Keratinocyte (primary cell): ENCODE measurements at regions not wholly inside any gene's neighbourhood (a gene's known extent, or its start where the extent isn't known, plus 50 kb on each side); places are given as distances from the start of the nearest gene placed in this dataset.

Experiments
- DNase-seq: peaks from one replicate; pipeline ENCODE4 v3.0.0-alpha.2; 2011; ENCODE audit warnings: low read depth, missing footprints, low spot score
- FAIRE-seq: peaks from 2 replicates; lab custom pipeline; 2011; peaks lifted over from hg19 to GRCh38; lab: Jason Lieb, UNC
- H2AFZ ChIP-seq: 2 replicates; pipeline ENCODE4 v1.6.0; 2012; ENCODE audit warnings: low read length, control low read depth, inconsistent platforms; ENCODE audit not compliant: control insufficient read depth
- H3K27ac ChIP-seq: 2 replicates; pipeline ENCODE4 v1.5.1; 2011; ENCODE audit warnings: low read length; ENCODE audit not compliant: control insufficient read depth, insufficient read depth
- H3K27me3 ChIP-seq: 3 replicates; pipeline ENCODE4 v1.6.0; 2011; ENCODE audit warnings: low read length; ENCODE audit not compliant: control insufficient read depth, insufficient read depth; ENCODE audit errors: extremely low read depth
- H3K36me3 ChIP-seq, 2 experiments: 2 replicates in 1 of 2; 3 replicates in 1 of 2; pipeline ENCODE4 v1.5.1; 2011; ENCODE audit warnings: low read length in 2 of 2, mild to moderate bottlenecking in 1 of 2; ENCODE audit not compliant: control insufficient read depth in 2 of 2, insufficient read depth in 2 of 2; ENCODE audit errors: extremely low read depth in 1 of 2
- H3K4me1 ChIP-seq: 3 replicates; pipeline ENCODE4 v1.5.1; 2011; ENCODE audit warnings: low read length; ENCODE audit not compliant: control insufficient read depth, insufficient read depth; ENCODE audit errors: extremely low read depth
- H3K4me2 ChIP-seq: 3 replicates; pipeline ENCODE4 v1.6.0; 2011; ENCODE audit warnings: low read depth, low read length; ENCODE audit not compliant: control insufficient read depth, insufficient read depth; ENCODE audit errors: extremely low read depth
- H3K4me3 ChIP-seq, 3 experiments: fragments of 200-600 bp in 1 of 3; sonication (generic) in 1 of 3; 2 replicates in 2 of 3; 3 replicates in 1 of 3; pipeline ENCODE4 v1.5.1; 2011 to 2016; ENCODE audit warnings: low read length in 3 of 3, mild to moderate bottlenecking in 3 of 3, control low read depth in 2 of 3, inconsistent platforms in 1 of 3, low read depth in 1 of 3, mixed read lengths in 1 of 3, mixed run types in 1 of 3, moderate library complexity in 1 of 3; ENCODE audit not compliant: control insufficient read depth in 2 of 3, insufficient read depth in 2 of 3; ENCODE audit errors: extremely low read depth in 1 of 3
- H3K79me2 ChIP-seq: 2 replicates; pipeline ENCODE4 v1.6.0; 2012; ENCODE audit warnings: low read length; ENCODE audit not compliant: control insufficient read depth, insufficient read depth
- H3K9ac ChIP-seq: 3 replicates; pipeline ENCODE4 v1.6.0; 2011; ENCODE audit warnings: low read length; ENCODE audit not compliant: control insufficient read depth, insufficient read depth; ENCODE audit errors: extremely low read depth
- H3K9me1 ChIP-seq: 3 replicates; pipeline ENCODE4 v1.6.0; 2011; ENCODE audit warnings: low read length; ENCODE audit not compliant: control insufficient read depth, insufficient read depth; ENCODE audit errors: extremely low read depth
- H3K9me3 ChIP-seq: 2 replicates; pipeline ENCODE4 v1.5.1; 2012; ENCODE audit warnings: low read depth, low read length; ENCODE audit not compliant: control insufficient read depth
- H4K20me1 ChIP-seq: 3 replicates; pipeline ENCODE4 v1.6.0; 2011; ENCODE audit warnings: low read length; ENCODE audit not compliant: control insufficient read depth, insufficient read depth; ENCODE audit errors: extremely low read depth
- CTCF ChIP-seq, 3 experiments: IDR thresholded peaks in 1 of 3; conservative IDR thresholded peaks in 1 of 3; optimal IDR thresholded peaks in 1 of 3; 2 replicates in 2 of 3; 3 replicates in 1 of 3; pipeline versions ENCODE3 to v1.5.1; 2011; ENCODE audit warnings: low read length in 3 of 3, mild to moderate bottlenecking in 3 of 3, moderate library complexity in 2 of 3, control low read depth in 1 of 3, inconsistent platforms in 1 of 3; ENCODE audit not compliant: insufficient read depth in 2 of 3; ENCODE audit errors: extremely low read depth in 1 of 3
- EZH2 ChIP-seq: IDR thresholded peaks from one replicate; pipeline ENCODE4 v1.6.1; 2012; ENCODE audit warnings: inconsistent platforms, mild to moderate bottlenecking, low read length, moderate library complexity
- dilution Hi-C: fragments of 300-500 bp; cut with MboI; formaldehyde crosslinking; loops from one replicate; pipeline ENCODE4 v1.7.0; 2020; ENCODE audit warnings: low sequenced_read_pairs; ENCODE audit not compliant: extremely low pct_ligation_motif_present

- no peak overlapping the region for H3K9ac ChIP-seq
- H3K27me3 ChIP-seq = no peaks in the 10 kb centered on the region
- H3K27ac ChIP-seq = no peak overlapping the region
- no peaks in the 10 kb centered on the region for H3K36me3 ChIP-seq
- H3K4me1 ChIP-seq = no peaks in the 10 kb centered on the region
- H3K9me3 ChIP-seq = no peaks in the 10 kb centered on the region
- H4K20me1 ChIP-seq = no peaks in the 10 kb centered on the region
- FAIRE-seq = no peak
- no peak overlapping the region for H3K4me2 ChIP-seq
- H3K4me3 ChIP-seq = no peak overlapping the region
- H2AFZ ChIP-seq = no peak overlapping the region
- no peaks in the 10 kb centered on the region for H3K79me2 ChIP-seq
- H3K9me1 ChIP-seq = no peaks in the 10 kb centered on the region
- dilution Hi-C loops = no loop called here
- no peak for TF ChIP-seq EZH2
- TF ChIP-seq CTCF (optimal IDR thresholded peaks at IDR 0.05 in 1 of 3, IDR thresholded peaks at IDR 0.05 in 1 of 3, conservative IDR thresholded peaks at IDR 0.05 in 1 of 3; ENCODE audit: extremely low read depth in 1 of 3, insufficient read depth in 2 of 3, low read length in 3 of 3) = no peak
- DNase-seq = no peak
Observed at GRCh38 chr4:161186012-161186411, 977.8 kb downstream of the FSTL5 start.

GRCh38 chr4:161183729-161184128 is 980.1 kb downstream of the FSTL5 start:
- Histone ChIP-seq H3K4me3 (no peak overlapping the region), H3K4me1 (no peaks in the 10 kb centered on the region), H3K27me3 (no peaks in the 10 kb centered on the region), H3K79me2 (no peaks in the 10 kb centered on the region), H2AFZ (no peak overlapping the region), H3K27ac (no peak overlapping the region), H3K9me1 (no peaks in the 10 kb centered on the region), H3K36me3 (no peaks in the 10 kb centered on the region), H3K9ac (no peak overlapping the region), H4K20me1 (no peaks in the 10 kb centered on the region), H3K4me2 (no peak overlapping the region), H3K9me3 (no peaks in the 10 kb centered on the region)
- no peak for DNase-seq
- no peak for TF ChIP-seq CTCF (optimal IDR thresholded peaks at IDR 0.05 in 1 of 3, IDR thresholded peaks at IDR 0.05 in 1 of 3, conservative IDR thresholded peaks at IDR 0.05 in 1 of 3; ENCODE audit: extremely low read depth in 1 of 3, insufficient read depth in 2 of 3, low read length in 3 of 3)
- no peak for TF ChIP-seq EZH2
- dilution Hi-C loops = no loop called here
- FAIRE-seq = no peak
